ENCODE measurements at regions not wholly inside any gene's neighbourhood (a gene's known extent, or its start where the extent isn't known, plus 50 kb on each side); places are given as distances from the start of the nearest gene placed in this dataset.

GRCh38 chr5:64015824-64016223 is 53.6 kb upstream of the HTR1A start:
- H3K27ac ChIP-seq, result no peak overlapping the region
- 0 out of 2 replicates have a peak, but pooled peaks have one; percentile 7 for TF ChIP-seq CTCF (IDR thresholded peaks at IDR 0.05; ENCODE audit: low read depth, low read length)
- H3K4me3 ChIP-seq (ENCODE audit: low read depth, low read length), result no peak overlapping the region
- no peaks in the 10 kb centered on the region for H3K9me3 ChIP-seq (ENCODE audit: severe bottlenecking)
- H3K27me3 ChIP-seq (ENCODE audit: insufficient read depth, low read depth, severe bottlenecking), result no peaks in the 10 kb centered on the region
- no peaks in the 10 kb centered on the region for H3K36me3 ChIP-seq
- DNase-seq, result no peak

Data from WERI-Rb-1 (cell line).